Activated naive CD4-positive, alpha-beta T cell treated with anti-CD3 and anti-CD28 coated beads, Interleukin-2, amount 50 U/mL, for 24 hours (primary cell): ENCODE measurements at regions not wholly inside any gene's neighbourhood (a gene's known extent, or its start where the extent isn't known, plus 50 kb on each side); places are given as distances from the start of the nearest gene placed in this dataset.

Experiments used
- H3K27ac Mint-ChIP-seq: one replicate; pipeline ENCODE4 v1.8.0; 2021; ENCODE audit warnings: mild to moderate bottlenecking, mixed read lengths
- H3K27me3 Mint-ChIP-seq: one replicate; pipeline ENCODE4 v1.8.0; 2021; ENCODE audit warnings: mixed read lengths
- H3K36me3 Mint-ChIP-seq: one replicate; pipeline ENCODE4 v1.8.0; 2021; ENCODE audit warnings: mixed read lengths
- H3K4me1 Mint-ChIP-seq: one replicate; pipeline ENCODE4 v1.8.0; 2021; ENCODE audit warnings: mixed read lengths
- H3K4me3 Mint-ChIP-seq: one replicate; pipeline ENCODE4 v1.8.0; 2021; ENCODE audit warnings: mild to moderate bottlenecking, mixed read lengths
- H3K9me3 Mint-ChIP-seq: one replicate; pipeline ENCODE4 v1.8.0; 2021; ENCODE audit warnings: mixed read lengths

- H3K36me3 Mint-ChIP-seq: no peaks in the 10 kb centered on the region
- H3K4me3 Mint-ChIP-seq: no peak overlapping the region
- no peaks in the 10 kb centered on the region for H3K9me3 Mint-ChIP-seq
- H3K4me1 Mint-ChIP-seq: no peaks in the 10 kb centered on the region
- no peak overlapping the region for H3K27ac Mint-ChIP-seq
- no peaks in the 10 kb centered on the region for H3K27me3 Mint-ChIP-seq
These were observed 258.4 kb upstream of the CACNA2D1 start for GRCh38 chr7:82701949-82702348.

DNA sequence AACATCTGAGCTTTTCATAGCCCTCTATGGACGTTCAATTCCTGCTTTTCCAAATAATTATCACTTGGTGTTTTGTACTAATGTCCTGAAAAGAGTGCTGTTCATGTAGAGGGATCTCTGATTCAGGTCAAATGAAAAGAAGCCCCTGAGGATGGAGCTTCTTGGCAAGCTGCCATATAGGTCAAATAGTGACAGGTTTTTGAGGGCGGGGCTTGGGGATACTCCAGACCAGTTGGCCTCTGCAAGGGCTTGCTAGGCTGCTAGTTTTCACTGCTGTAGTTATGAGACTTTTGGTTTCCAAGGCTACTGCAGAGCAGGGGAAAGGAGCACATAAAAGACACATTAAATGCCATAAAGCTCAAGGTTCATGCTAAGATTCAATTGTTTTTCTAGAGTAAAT is 257.2 kb upstream of the CACNA2D1 start:
- H3K27me3 Mint-ChIP-seq: no peaks in the 10 kb centered on the region
- H3K4me1 Mint-ChIP-seq: no peaks in the 10 kb centered on the region
- no peak overlapping the region for H3K4me3 Mint-ChIP-seq
- no peaks in the 10 kb centered on the region for H3K36me3 Mint-ChIP-seq
- H3K27ac Mint-ChIP-seq: no peak overlapping the region
- H3K9me3 Mint-ChIP-seq: no peaks in the 10 kb centered on the region

DNA sequence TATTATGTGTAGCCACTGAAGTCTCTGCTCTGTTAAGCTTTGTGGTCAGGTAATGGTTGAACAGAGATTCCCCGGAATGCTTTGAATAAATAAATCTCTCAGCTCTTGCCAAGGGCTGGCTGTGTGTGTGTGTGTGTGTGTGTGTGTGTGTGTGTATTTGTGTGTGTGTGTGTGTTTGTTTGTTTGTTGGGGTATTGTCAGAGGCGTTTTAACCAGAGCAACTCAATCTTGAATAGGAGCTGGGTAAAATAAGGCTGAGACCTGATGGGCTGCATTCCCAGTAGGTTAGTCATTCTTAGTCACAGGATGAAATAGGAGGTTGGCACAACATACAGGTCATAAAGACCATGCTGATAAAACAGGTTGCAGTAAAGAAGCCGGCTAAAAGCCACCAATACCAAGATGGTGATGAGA is 256.2 kb upstream of the CACNA2D1 start:
- Mint-ChIP-seq H3K9me3 (no peaks in the 10 kb centered on the region), H3K36me3 (no peaks in the 10 kb centered on the region), H3K4me3 (no peak overlapping the region), H3K27ac (no peak overlapping the region), H3K4me1 (no peaks in the 10 kb centered on the region), H3K27me3 (no peaks in the 10 kb centered on the region)

- H3K27ac Mint-ChIP-seq: no peak overlapping the region
- H3K27me3 Mint-ChIP-seq: no peaks in the 10 kb centered on the region
- no peaks in the 10 kb centered on the region for H3K9me3 Mint-ChIP-seq
- no peaks in the 10 kb centered on the region for H3K4me1 Mint-ChIP-seq
- H3K4me3 Mint-ChIP-seq: no peak overlapping the region
- H3K36me3 Mint-ChIP-seq: no peaks in the 10 kb centered on the region
These were observed 254.3 kb upstream of the CACNA2D1 start for GRCh38 chr7:82697897-82698296.

- Mint-ChIP-seq H3K4me3 (no peak overlapping the region), H3K36me3 (no peaks in the 10 kb centered on the region), H3K4me1 (no peaks in the 10 kb centered on the region), H3K9me3 (no peaks in the 10 kb centered on the region), H3K27me3 (no peaks in the 10 kb centered on the region), H3K27ac (no peak overlapping the region)
These were observed 253.1 kb upstream of the CACNA2D1 start for GRCh38 chr7:82696631-82697030.

DNA sequence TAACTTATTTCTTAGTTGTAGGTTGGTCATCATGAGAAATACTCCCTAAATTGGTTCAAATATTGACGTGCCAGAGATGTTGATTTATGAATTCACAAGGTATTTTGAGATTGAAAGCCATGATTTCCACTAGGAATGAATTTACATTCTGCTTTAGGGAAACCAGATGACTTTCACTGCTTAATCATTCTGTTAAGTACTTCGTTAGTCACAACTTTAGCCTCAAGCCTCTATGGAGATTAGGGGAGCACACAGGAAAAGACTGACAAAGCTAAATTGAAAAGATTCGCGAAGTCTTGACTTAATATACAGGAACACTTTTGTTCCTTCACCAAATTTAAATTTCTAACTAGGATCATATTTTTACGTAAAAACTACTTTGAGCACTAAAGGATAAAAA is 250.4 kb upstream of the CACNA2D1 start:
- no peaks in the 10 kb centered on the region for H3K4me1 Mint-ChIP-seq
- H3K4me3 Mint-ChIP-seq: no peak overlapping the region
- no peaks in the 10 kb centered on the region for H3K9me3 Mint-ChIP-seq

GRCh38 chr7:82690929-82691328 is 247.4 kb upstream of the CACNA2D1 start:
- Mint-ChIP-seq H3K27ac (no peak overlapping the region), H3K36me3 (no peaks in the 10 kb centered on the region), H3K27me3 (no peaks in the 10 kb centered on the region), H3K9me3 (peaks cover 4% of the 10 kb centered on the region), H3K4me1 (no peaks in the 10 kb centered on the region), H3K4me3 (no peak overlapping the region)

More for the DNA sequence above, 250.4 kb upstream of the CACNA2D1 start:
- no peak overlapping the region for H3K27ac Mint-ChIP-seq
- no peaks in the 10 kb centered on the region for H3K27me3 Mint-ChIP-seq
- no peaks in the 10 kb centered on the region for H3K36me3 Mint-ChIP-seq

DNA sequence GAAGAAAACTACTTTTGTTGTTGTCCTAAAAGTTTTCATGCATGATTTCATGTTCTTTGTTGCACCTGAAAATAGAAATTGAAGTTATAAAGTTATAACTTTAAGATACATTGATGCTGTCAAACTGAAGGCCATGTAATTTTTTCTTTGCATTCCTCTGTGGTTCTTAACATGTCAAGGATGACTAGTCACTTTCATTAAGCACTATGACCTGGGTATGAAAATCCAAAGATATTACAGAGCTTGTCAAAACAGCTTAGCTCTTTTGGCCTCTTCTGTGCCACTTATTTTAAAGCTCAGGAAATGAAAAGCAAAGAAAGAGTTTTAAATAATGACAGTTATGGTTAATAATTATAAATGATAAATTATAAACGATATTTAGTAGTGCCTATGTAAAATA is 241.6 kb upstream of the CACNA2D1 start:
- no peaks in the 10 kb centered on the region for H3K4me1 Mint-ChIP-seq
- peaks cover 4% of the 10 kb centered on the region for H3K9me3 Mint-ChIP-seq
- H3K27ac Mint-ChIP-seq: no peak overlapping the region
- H3K27me3 Mint-ChIP-seq: no peaks in the 10 kb centered on the region
- no peaks in the 10 kb centered on the region for H3K36me3 Mint-ChIP-seq
- H3K4me3 Mint-ChIP-seq: no peak overlapping the region

DNA sequence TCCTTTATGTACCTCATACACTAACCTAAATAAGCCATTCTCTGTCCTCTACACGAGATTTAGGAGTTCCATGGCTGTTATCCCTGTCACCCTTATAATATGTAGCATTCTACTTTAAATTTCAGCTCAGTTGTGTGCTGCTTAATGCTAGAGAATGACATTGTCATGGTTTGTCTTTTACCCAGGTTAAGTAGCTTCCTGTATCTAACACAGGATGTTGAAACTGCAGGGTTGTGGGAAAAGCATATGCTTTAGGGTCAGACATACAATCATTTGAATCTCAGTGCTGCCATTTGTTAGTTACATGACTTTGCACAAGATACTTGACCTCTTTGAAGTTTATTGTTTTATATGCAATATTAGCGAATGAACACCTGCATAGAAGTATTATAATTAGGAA is 235.1 kb upstream of the CACNA2D1 start:
- Mint-ChIP-seq H3K4me1 (peaks cover 19% of the 10 kb centered on the region), H3K36me3 (no peaks in the 10 kb centered on the region), H3K9me3 (peaks cover 4% of the 10 kb centered on the region), H3K4me3 (peak overlapping the region; percentile 73), H3K27ac (peak overlapping the region; percentile 91), H3K27me3 (no peaks in the 10 kb centered on the region)

GRCh38 chr7:82678259-82678658 is 234.7 kb upstream of the CACNA2D1 start:
- peaks cover 4% of the 10 kb centered on the region for H3K9me3 Mint-ChIP-seq
- H3K27ac Mint-ChIP-seq: peak overlapping the region; percentile 91
- H3K4me3 Mint-ChIP-seq: no peak overlapping the region
- peaks cover 19% of the 10 kb centered on the region for H3K4me1 Mint-ChIP-seq
- no peaks in the 10 kb centered on the region for H3K36me3 Mint-ChIP-seq
- H3K27me3 Mint-ChIP-seq: no peaks in the 10 kb centered on the region

GRCh38 chr7:82677493-82677892 is 233.9 kb upstream of the CACNA2D1 start:
- peaks cover 4% of the 10 kb centered on the region for H3K9me3 Mint-ChIP-seq
- peak overlapping the region; percentile 23 for H3K27ac Mint-ChIP-seq

GRCh38 chr7:82676777-82677463 is 233.3 kb upstream of the CACNA2D1 start:
- H3K4me1 Mint-ChIP-seq: peaks cover 19% of the 10 kb centered on the region
- H3K36me3 Mint-ChIP-seq: no peaks in the 10 kb centered on the region
- H3K9me3 Mint-ChIP-seq: peaks cover 4% of the 10 kb centered on the region
- peak overlapping the region; percentile 53 for H3K27ac Mint-ChIP-seq
- H3K27me3 Mint-ChIP-seq: no peaks in the 10 kb centered on the region
- H3K4me3 Mint-ChIP-seq: no peak overlapping the region

More at GRCh38 chr7:82677493-82677892, 233.9 kb upstream of the CACNA2D1 start:
- H3K4me1 Mint-ChIP-seq: peaks cover 19% of the 10 kb centered on the region
- no peaks in the 10 kb centered on the region for H3K36me3 Mint-ChIP-seq
- peak overlapping the region; percentile 39 for H3K4me3 Mint-ChIP-seq
- no peaks in the 10 kb centered on the region for H3K27me3 Mint-ChIP-seq

- no peaks in the 10 kb centered on the region for H3K36me3 Mint-ChIP-seq
- no peak overlapping the region for H3K27ac Mint-ChIP-seq
- H3K9me3 Mint-ChIP-seq: peaks cover 4% of the 10 kb centered on the region
- peaks cover 19% of the 10 kb centered on the region for H3K4me1 Mint-ChIP-seq
- H3K4me3 Mint-ChIP-seq: no peak overlapping the region
- no peaks in the 10 kb centered on the region for H3K27me3 Mint-ChIP-seq
These were observed 231.8 kb upstream of the CACNA2D1 start for GRCh38 chr7:82675396-82675795.

DNA sequence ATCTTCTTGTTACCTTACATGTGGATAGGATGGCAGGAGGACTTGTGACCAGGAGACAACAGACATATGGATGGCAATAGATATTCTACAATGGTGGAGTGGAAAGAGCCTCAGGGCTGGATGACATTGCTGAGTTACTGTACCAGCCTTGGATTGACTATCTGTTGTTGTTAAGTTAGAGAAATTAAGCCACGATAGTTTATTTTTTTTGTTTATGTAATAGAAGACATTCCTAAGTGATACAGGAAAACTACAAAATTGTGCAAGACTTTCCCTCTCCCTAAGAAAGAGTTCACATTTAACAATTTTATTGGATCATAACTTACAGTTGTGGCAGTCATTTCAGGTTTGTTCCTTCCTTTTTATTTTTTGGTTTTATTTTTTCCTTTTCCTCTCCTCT is 230.7 kb upstream of the CACNA2D1 start:
- Mint-ChIP-seq H3K9me3 (peaks cover 4% of the 10 kb centered on the region), H3K4me3 (no peak overlapping the region), H3K27ac (no peak overlapping the region), H3K36me3 (no peaks in the 10 kb centered on the region), H3K4me1 (peaks cover 19% of the 10 kb centered on the region), H3K27me3 (no peaks in the 10 kb centered on the region)

GRCh38 chr7:82672078-82672477 is 228.5 kb upstream of the CACNA2D1 start:
- Mint-ChIP-seq H3K27ac (no peak overlapping the region), H3K27me3 (no peaks in the 10 kb centered on the region), H3K9me3 (peaks cover 4% of the 10 kb centered on the region), H3K4me1 (peaks cover 6% of the 10 kb centered on the region), H3K36me3 (no peaks in the 10 kb centered on the region), H3K4me3 (no peak overlapping the region)

- Mint-ChIP-seq H3K36me3 (no peaks in the 10 kb centered on the region), H3K27me3 (no peaks in the 10 kb centered on the region), H3K4me1 (no peaks in the 10 kb centered on the region), H3K9me3 (no peaks in the 10 kb centered on the region), H3K4me3 (no peak overlapping the region), H3K27ac (no peak overlapping the region)
These were observed 225.6 kb upstream of the CACNA2D1 start for GRCh38 chr7:82669141-82669540.

DNA sequence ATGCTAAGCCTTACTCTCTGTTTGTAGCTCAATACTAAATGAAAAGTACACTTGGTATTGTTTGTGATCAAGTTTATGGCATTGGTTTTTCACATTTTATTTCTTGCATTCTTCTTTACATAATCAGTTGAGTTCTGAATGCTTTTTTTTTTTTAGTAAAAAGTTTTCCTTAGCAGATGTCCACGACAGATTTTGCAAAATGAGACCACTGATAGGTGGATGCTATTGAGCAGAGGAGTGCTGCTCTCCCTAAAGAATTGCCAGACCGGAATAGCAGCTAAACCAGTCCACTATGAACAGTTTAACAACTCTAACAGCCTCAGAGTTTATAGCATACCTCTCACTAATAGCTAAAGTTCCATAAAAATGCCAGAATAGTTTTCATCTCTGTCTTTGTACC is 225.1 kb upstream of the CACNA2D1 start:
- Mint-ChIP-seq H3K9me3 (no peaks in the 10 kb centered on the region), H3K27ac (no peak overlapping the region), H3K27me3 (no peaks in the 10 kb centered on the region), H3K36me3 (no peaks in the 10 kb centered on the region), H3K4me1 (no peaks in the 10 kb centered on the region), H3K4me3 (no peak overlapping the region)
